GM19438 (cell line): ENCODE measurements at regions not wholly inside any gene's neighbourhood (a gene's known extent, or its start where the extent isn't known, plus 50 kb on each side); places are given as distances from the start of the nearest gene placed in this dataset.

ENCODE experiments used
- ATAC-seq: cut with Tn5 transposase; IDR thresholded peaks from one replicate; pipeline ENCODE4 v1.9.1; 2021; ENCODE audit warnings: low read depth; ENCODE audit not compliant: unreplicated experiment

DNA sequence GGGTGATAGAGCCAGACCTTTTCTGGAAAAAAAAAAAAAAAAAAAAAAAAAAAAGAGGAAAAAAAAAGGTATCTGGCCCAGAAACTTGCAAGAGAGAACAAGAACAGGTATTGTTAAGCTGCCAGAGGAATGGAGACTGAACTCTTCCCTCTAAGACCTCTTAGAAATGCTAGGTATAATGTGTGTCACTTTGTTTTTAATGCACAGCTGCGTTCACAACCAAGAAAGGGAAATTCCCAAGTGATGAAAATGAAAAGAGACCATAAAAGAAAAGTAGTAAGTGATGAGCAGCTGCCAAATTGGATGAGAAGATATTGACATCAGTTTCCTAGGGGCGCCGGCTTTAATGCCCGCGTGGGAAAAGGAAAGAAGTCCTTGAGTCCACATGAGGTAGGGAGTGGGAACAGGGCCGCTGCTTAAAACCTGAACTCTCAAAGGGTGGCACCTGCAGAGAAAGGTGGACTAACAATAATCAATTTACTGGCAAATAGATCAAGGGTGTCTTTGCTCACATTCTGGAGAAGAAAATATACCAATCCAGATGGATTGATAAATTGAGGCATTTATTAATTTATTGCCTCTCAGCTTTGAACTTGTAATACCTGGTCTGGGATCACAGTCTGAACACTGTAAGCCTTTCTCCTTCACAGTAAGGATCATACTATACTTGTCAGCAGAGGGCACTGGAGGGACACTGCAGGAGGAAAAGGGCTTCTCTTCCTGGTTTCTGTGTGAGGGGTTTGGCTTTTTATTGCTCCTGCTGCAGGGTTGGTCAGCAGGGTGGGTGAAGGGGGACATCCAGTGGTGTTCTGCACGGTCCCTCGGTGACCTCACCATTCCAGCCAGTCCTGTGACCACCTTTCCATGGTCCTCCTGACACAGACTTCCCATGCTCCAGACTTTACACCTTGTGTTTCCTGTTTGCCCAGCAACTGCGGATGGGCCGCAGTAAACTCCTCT lies 131.6 kb downstream of the AQP9 start:
- no peak for ATAC-seq

- no peak for ATAC-seq
Measured at GRCh38 chr15:58271410-58271809, 133.2 kb downstream of the AQP9 start.

DNA sequence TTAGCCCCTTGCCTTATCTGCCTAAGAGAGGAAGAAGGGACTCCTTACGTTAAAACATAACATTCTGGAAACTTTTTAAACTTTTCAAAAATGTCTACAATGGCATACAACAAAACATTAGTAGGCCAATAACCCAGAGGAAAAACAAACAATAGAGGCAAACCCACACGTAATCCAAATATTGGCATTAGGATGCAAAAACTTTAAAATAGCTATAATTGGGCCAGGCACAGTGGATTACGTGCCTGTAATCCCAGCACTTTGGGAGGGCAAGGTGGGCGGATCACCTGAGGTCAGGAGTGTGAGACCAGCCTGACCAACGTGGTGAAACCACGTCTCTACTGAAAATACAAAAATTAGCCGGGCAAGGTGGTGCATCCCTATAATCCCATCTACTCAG lies 134.9 kb downstream of the AQP9 start:
- ATAC-seq: no peak

GRCh38 chr15:58274885-58275284 lies 136.7 kb downstream of the AQP9 start:
- ATAC-seq: no peak

DNA sequence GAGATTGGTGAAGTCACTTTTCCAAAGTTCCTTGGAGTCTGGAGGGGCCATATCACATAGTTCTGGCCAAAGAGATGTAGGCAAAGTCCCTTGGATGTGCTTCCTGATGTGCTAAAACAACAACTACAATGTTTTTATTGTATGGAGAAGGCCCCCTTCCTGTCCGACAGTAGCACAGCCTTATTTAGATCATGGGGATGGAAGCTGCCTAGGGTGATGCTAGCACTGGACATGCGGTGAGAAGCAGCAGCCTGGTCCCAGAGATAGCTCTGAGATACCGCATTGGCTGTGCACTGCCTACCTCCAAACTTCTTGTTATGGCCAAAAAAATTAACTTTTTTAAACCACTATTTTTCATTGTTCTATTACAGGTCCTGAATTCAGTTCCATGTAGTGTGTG lies 137.6 kb downstream of the AQP9 start:
- ATAC-seq: no peak

GRCh38 chr15:58276924-58277323 lies 138.7 kb downstream of the AQP9 start:
- no peak for ATAC-seq

GRCh38 chr15:58277333-58277732 lies 139.2 kb downstream of the AQP9 start:
- no peak for ATAC-seq

- ATAC-seq: no peak
Measured at GRCh38 chr15:58279106-58279505, 140.9 kb downstream of the AQP9 start.

DNA sequence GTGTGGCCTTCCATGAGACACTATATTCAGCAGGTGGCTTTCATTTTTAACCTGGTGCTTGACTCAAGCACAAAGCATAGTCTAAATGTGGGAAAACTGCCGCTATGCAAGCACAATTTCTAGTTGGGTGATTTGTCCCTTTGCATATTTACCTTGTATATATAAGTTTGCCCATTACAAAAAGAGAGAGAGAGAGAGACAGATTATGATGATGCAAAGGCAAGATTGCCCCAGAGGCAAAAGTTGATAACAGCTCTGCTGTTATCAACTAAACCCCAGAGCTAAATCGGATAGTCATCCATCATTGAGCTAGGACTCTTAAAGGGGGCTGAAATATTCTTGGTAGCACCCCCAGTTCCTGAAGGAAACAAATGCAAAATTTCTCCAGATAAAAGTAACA lies 141.5 kb downstream of the AQP9 start:
- no peak for ATAC-seq

- ATAC-seq: no peak
Measured at GRCh38 chr15:58282060-58282708, 144.0 kb downstream of the AQP9 start.

DNA sequence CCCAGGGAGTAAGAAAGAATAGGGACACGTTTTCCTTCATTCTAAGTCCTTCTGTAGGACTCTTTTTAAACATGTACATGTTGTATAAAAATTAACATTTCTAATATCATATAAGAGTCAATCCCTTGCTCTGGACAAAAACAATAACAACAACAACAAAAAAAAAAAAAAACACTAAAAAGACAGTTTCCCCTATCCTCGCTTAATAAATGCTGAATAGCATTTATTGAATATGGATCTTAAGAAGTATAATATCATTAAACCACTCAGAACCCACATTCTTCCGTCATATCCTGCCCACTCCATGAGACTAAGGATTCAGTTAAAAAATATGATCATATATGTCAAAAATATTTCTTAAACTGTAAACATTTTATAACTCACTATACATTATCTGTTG lies 145.1 kb downstream of the AQP9 start:
- ATAC-seq: no peak

DNA sequence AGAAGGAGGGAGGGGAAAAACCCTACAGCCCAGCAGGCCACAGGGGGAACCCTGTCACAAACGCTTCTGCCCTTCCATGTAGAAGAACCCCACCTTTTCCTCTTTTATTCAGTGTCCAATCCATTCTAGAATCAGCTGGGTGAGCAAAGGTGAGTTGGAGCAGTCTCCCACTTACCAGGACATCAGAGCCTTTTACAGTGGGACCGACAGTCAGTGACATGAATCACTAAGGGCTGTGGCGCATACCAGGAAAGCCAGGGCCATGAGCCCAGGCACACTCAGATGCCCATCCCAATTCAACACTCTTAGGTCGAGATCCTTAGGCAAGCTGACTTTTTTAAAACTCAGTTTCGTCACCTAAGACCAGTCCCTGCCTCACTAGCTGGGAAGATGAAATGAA lies 146.1 kb downstream of the AQP9 start:
- no peak for ATAC-seq

- ATAC-seq: no peak
Measured at GRCh38 chr15:58285212-58285920, 146.4 kb upstream of the LIPC start.

GRCh38 chr15:58285921-58286278 lies 145.9 kb upstream of the LIPC start:
- ATAC-seq: no peak

DNA sequence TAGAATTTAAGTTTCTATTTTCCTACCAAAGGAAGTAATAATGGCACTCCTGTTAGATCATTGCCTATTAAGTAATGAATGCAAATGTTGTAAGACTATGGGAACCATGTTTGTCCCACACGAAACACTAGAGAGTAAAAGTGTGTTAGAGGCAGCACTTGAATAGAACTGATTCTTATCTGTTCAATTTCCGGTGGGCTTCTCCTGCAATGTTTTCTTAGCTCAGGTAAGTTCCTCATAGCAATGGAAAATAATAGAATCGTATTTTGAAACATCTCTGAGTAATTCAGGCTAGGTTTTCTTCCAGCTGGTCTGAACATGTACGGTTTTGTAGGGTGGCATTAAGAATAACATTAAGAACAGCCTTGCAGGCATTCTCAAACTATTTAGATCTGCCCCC lies 145.3 kb upstream of the LIPC start:
- ATAC-seq: no peak

DNA sequence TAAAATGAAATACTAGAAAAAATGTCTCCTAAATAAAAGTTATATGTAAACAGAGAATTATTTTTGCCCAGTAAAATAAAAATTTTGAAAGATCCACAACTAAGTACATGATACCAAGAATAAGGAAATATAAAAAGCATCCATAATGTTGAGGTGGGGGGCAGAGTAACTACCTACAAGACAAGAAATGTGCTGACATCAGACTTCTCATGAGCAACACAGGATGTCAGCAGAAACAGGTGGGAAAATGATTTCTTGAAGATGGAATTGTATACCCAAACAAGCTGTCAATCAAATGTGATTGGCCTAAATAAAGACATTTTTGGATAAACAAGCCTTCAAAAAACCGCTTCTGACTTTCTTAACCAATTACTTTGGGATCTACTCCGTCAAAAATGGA lies 143.9 kb upstream of the LIPC start:
- no peak for ATAC-seq

DNA sequence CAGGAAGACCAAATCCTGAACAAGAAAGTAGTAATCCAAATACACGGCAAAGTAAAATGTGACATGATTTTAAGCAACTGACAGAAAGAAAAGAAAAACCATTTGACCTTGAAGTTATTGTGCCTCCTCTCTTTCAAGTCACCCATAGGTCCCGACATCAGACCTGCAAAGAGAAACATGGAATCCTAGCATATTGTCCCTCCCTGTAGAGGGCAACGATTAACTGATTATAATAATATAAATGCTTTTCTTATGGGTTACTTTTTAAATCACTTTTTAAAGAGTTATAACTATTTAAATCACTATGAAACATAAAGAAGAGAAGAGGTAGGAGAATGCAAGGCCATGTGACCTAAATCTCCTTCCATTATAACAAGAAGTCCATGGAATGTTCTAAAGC lies 143.2 kb upstream of the LIPC start:
- no peak for ATAC-seq

DNA sequence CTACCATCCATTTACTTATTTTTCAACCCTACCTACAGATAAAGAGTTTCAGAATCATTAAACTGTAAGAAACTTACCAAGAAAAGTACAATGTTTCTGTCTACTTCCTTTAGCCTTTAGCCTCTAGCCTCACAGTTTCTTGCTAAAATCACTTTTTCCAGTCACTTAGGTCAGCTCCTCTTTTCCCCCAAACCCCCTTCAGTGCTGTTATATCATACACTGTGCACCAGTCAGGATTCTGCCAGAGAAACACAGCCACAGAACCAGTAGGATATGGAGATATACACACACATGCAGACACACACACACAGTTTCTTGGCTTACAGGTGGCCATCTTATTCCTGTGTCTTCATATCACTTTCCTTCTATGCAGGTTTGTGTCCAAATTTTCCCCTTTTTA lies 139.9 kb upstream of the LIPC start:
- no peak for ATAC-seq

GRCh38 chr15:58292751-58293175 lies 139.0 kb upstream of the LIPC start:
- no peak for ATAC-seq

- ATAC-seq: no peak
Measured at GRCh38 chr15:58293622-58294550, 137.9 kb upstream of the LIPC start.
